ENCODE measurements at regions not wholly inside any gene's neighbourhood (a gene's known extent, or its start where the extent isn't known, plus 50 kb on each side); places are given as distances from the start of the nearest gene placed in this dataset.

GRCh38 chr22:49166211-49166610, 661.5 kb downstream of the BRD1 start:
- Histone ChIP-seq H4K20me1 (ENCODE audit: control insufficient read depth, insufficient read depth, low read length, poor library complexity, severe bottlenecking) (no peaks in the 10 kb centered on the region), H3K27ac (ENCODE audit: low read length in 2 of 2) (no peak overlapping the region), H3K27me3 (replicated peaks in 1 of 4; ENCODE audit: control extremely low read depth in 1 of 4, control insufficient read depth in 3 of 4, insufficient read depth in 4 of 4, low read length in 3 of 4) (no peaks in the 10 kb centered on the region), H3K4me3 (ENCODE audit: control extremely low read depth in 1 of 5, extremely low read depth in 1 of 5, insufficient read depth in 1 of 5, low read depth in 2 of 5, low read length in 4 of 5) (no peak overlapping the region), H3K4me1 (ENCODE audit: control insufficient read depth in 2 of 2, insufficient read depth in 2 of 2, low read length in 2 of 2) (no peaks in the 10 kb centered on the region), H3K9me3 (ENCODE audit: control extremely low read depth in 1 of 3, control insufficient read depth in 2 of 3, insufficient read depth in 1 of 3, low read length in 2 of 3) (peaks cover 0 to 38% (median 1%) of the 10 kb centered on the region in 3 donors), H3K9ac (ENCODE audit: low read length) (no peak overlapping the region), H2AFZ (ENCODE audit: insufficient read depth, low read depth, low read length, poor library complexity, severe bottlenecking) (no peak overlapping the region), H3K4me2 (replicated peaks; ENCODE audit: low read depth, low read length, poor library complexity, severe bottlenecking) (no peak overlapping the region), H3K36me3 (replicated peaks in 1 of 2; ENCODE audit: control extremely low read depth in 1 of 2, control insufficient read depth in 1 of 2, extremely low read depth in 1 of 2, insufficient read depth in 2 of 2, low read length in 1 of 2) (no peaks in the 10 kb centered on the region), H3K79me2 (ENCODE audit: control insufficient read depth, insufficient read depth, low read length) (no peaks in the 10 kb centered on the region)
- no peak for TF ChIP-seq EZH2 (IDR thresholded peaks at IDR 0.05; ENCODE audit: borderline replicate concordance, insufficient read depth, low read depth, low read length, poor library complexity, severe bottlenecking)
- TF ChIP-seq, protein P1, sequence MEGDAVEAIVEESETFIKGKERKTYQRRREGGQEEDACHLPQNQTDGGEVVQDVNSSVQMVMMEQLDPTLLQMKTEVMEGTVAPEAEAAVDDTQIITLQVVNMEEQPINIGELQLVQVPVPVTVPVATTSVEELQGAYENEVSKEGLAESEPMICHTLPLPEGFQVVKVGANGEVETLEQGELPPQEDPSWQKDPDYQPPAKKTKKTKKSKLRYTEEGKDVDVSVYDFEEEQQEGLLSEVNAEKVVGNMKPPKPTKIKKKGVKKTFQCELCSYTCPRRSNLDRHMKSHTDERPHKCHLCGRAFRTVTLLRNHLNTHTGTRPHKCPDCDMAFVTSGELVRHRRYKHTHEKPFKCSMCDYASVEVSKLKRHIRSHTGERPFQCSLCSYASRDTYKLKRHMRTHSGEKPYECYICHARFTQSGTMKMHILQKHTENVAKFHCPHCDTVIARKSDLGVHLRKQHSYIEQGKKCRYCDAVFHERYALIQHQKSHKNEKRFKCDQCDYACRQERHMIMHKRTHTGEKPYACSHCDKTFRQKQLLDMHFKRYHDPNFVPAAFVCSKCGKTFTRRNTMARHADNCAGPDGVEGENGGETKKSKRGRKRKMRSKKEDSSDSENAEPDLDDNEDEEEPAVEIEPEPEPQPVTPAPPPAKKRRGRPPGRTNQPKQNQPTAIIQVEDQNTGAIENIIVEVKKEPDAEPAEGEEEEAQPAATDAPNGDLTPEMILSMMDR (IDR thresholded peaks at IDR 0.05), result no peak
- ChIA-PET POLR2A (no interaction called here), CTCF (no interaction called here)
- Mint-ChIP-seq H3K4me3 (no peak overlapping the region), H3K9me3 (ENCODE audit: insufficient read depth) (peaks cover 4% of the 10 kb centered on the region), H3K4me1 (no peaks in the 10 kb centered on the region), H3K27me3 (no peaks in the 10 kb centered on the region), H3K27ac (no peak overlapping the region)
- ATAC-seq (ENCODE audit: low read depth) (no peak), DNase-seq (no peak)
- WGBS (ENCODE audit: insufficient coverage), result 94% methylated on average over 13 of the region's 13 CpGs
- intact Hi-C loops (cut with micrococcal nuclease), result no loop called here

DNA sequence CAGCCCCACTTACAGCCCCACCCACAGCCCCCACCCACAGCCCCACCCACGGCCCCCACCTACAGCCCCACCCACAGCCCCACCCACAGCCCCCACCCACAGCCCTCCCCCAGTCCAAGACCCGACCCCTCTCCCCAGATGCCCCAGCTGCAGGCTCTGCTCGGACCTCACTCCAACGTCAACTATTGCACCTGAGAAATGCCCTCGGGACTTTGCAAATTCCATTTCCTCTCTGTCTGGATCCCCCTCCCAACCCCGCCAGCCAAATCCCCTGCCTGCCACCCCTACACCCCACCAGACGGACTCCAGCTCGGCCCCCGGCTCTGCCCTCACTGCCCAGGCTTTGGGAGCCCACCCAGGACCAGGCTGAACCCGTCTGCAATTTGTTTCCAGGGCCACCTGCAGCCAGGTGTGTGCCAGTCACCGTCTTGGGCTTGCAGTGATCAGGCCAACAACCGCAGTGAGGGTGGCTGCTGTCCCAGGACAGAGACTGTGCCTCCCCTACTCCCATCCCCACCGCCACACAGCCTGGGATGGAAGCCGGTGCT, 662.8 kb downstream of the BRD1 start:
- intact Hi-C loops (cut with micrococcal nuclease), result no loop called here
- ATAC-seq (ENCODE audit: low read depth), result no peak
- POLR2A ChIA-PET, result no interaction called here
- no peaks in the 10 kb centered on the region for H3K9me3 Mint-ChIP-seq (ENCODE audit: insufficient read depth)
- no peaks in the 10 kb centered on the region for H4K20me1 ChIP-seq (ENCODE audit: control insufficient read depth, insufficient read depth, low read length, poor library complexity, severe bottlenecking)
- H3K9ac ChIP-seq (ENCODE audit: low read length), result no peak overlapping the region
- no peak overlapping the region for H2AFZ ChIP-seq (ENCODE audit: insufficient read depth, low read depth, low read length, poor library complexity, severe bottlenecking)
- no peak for DNase-seq
- H3K27me3 Mint-ChIP-seq, result no peaks in the 10 kb centered on the region
- no peak overlapping the region for H3K27ac ChIP-seq (ENCODE audit: low read length in 2 of 2)
- no peak overlapping the region for H3K4me2 ChIP-seq (replicated peaks; ENCODE audit: low read depth, low read length, poor library complexity, severe bottlenecking)
- CTCF ChIA-PET, result no interaction called here
- H3K27me3 ChIP-seq (replicated peaks in 1 of 4; ENCODE audit: control extremely low read depth in 1 of 4, control insufficient read depth in 3 of 4, insufficient read depth in 4 of 4, low read length in 3 of 4), result no peaks in the 10 kb centered on the region
- H3K4me3 Mint-ChIP-seq, result no peak overlapping the region
- no peaks in the 10 kb centered on the region for H3K4me1 ChIP-seq (ENCODE audit: control insufficient read depth in 2 of 2, insufficient read depth in 2 of 2, low read length in 2 of 2)
- TF ChIP-seq, protein P1 (IDR thresholded peaks at IDR 0.05), result no peak
- TF ChIP-seq EZH2 (IDR thresholded peaks at IDR 0.05; ENCODE audit: borderline replicate concordance, insufficient read depth, low read depth, low read length, poor library complexity, severe bottlenecking), result no peak
- H3K27ac Mint-ChIP-seq, result no peak overlapping the region
- no peaks in the 10 kb centered on the region for H3K36me3 ChIP-seq (replicated peaks in 1 of 2; ENCODE audit: control extremely low read depth in 1 of 2, control insufficient read depth in 1 of 2, extremely low read depth in 1 of 2, insufficient read depth in 2 of 2, low read length in 1 of 2)
- no peaks in the 10 kb centered on the region for H3K4me1 Mint-ChIP-seq
- H3K79me2 ChIP-seq (ENCODE audit: control insufficient read depth, insufficient read depth, low read length), result no peaks in the 10 kb centered on the region
- H3K9me3 ChIP-seq (ENCODE audit: control extremely low read depth in 1 of 3, control insufficient read depth in 2 of 3, insufficient read depth in 1 of 3, low read length in 2 of 3), result peaks cover 0 to 30% (median 0%) of the 10 kb centered on the region in 3 donors
- WGBS (ENCODE audit: insufficient coverage), result 43% methylated on average over 10 of the region's 14 CpGs
- no peak overlapping the region for H3K4me3 ChIP-seq (ENCODE audit: control extremely low read depth in 1 of 5, extremely low read depth in 1 of 5, insufficient read depth in 1 of 5, low read depth in 2 of 5, low read length in 4 of 5)
